K562 (cell line): ENCODE measurements at regions not wholly inside any gene's neighbourhood (a gene's known extent, or its start where the extent isn't known, plus 50 kb on each side); places are given as distances from the start of the nearest gene placed in this dataset.

Experiments
- ATAC-seq: fragments of 200-7000 bp; cut with Tn5 transposase; 3 replicates; pipeline ENCODE4 v1.9.1; 2020; ENCODE audit warnings: moderate library complexity
- BruUV-seq: library from RNA; stranded (reverse); fragments of 400-500 nt; replicated peaks from 2 replicates; lab custom pipeline; 2021; lab: Mats Ljungman, UMichigan
- CTCF ChIA-PET: fragments of 300-600 bp; formaldehyde crosslinking; extraction: SDS; loops from one replicate; lab custom pipeline; 2021; ENCODE audit warnings: low intra/inter-chr PET ratio; lab: Yijun Ruan, JAX
- POLR2A ChIA-PET: fragments of 300-600, 350-650 bp; sonication (Branson Sonifier 250); formaldehyde crosslinking; extraction: SDS; loops from one replicate; lab custom pipeline; 2021; ENCODE audit warnings: antibody characterized with exemption, inconsistent platforms; lab: Yijun Ruan, JAX
- DNase-seq, 4 experiments: peaks; one replicate each; pipeline versions ENCODE4 v3.0.0 to v3.0.0-alpha.2; 2011 to 2018; ENCODE audit warnings: low spot score in 3 of 4, mixed read lengths in 3 of 4; ENCODE audit errors: extremely low read depth in 1 of 4
- FAIRE-seq: peaks from 2 replicates; lab custom pipeline; 2011; peaks lifted over from hg19 to GRCh38; lab: Jason Lieb, UNC
- H2AFZ ChIP-seq: 2 replicates; pipeline ENCODE4 v1.6.0; 2011; ENCODE audit warnings: low read depth, low read length, control low read depth, inconsistent platforms
- H3K27ac ChIP-seq: fragments of 200-600 bp; 3 replicates; pipeline ENCODE4 v1.8.0; 2011; ENCODE audit warnings: low read depth, mild to moderate bottlenecking, control low read depth, inconsistent platforms, low read length, moderate library complexity, mixed read lengths; ENCODE audit errors: extremely low read depth
- H3K27me3 ChIP-seq, 2 experiments: fragments of 300-600 bp in 1 of 2; 2 replicates in 1 of 2; 3 replicates in 1 of 2; pipeline versions ENCODE4 v1.6.0 to v1.8.0; 2011; ENCODE audit warnings: inconsistent platforms in 2 of 2, low read length in 2 of 2, mild to moderate bottlenecking in 1 of 2, mixed read lengths in 1 of 2, moderate library complexity in 1 of 2; ENCODE audit not compliant: control insufficient read depth in 2 of 2, insufficient read depth in 2 of 2
- H3K36me3 ChIP-seq: fragments of 300-600 bp; 3 replicates; pipeline ENCODE4 v1.8.0; 2011; ENCODE audit warnings: mild to moderate bottlenecking, low read length, inconsistent platforms; ENCODE audit not compliant: control insufficient read depth, insufficient read depth
- H3K4me1 ChIP-seq, 2 experiments: fragments of 200-600 bp in 1 of 2; replicated peaks in 1 of 2; 2 replicates in 1 of 2; 3 replicates in 1 of 2; pipeline versions ENCODE4 v1.5.1 to v1.8.0; 2011; ENCODE audit warnings: inconsistent platforms in 2 of 2, low read length in 2 of 2, mild to moderate bottlenecking in 1 of 2, mixed read lengths in 1 of 2, moderate library complexity in 1 of 2; ENCODE audit not compliant: control insufficient read depth in 2 of 2, insufficient read depth in 2 of 2
- H3K4me2 ChIP-seq: 2 replicates; pipeline ENCODE4 v1.6.1; 2011; ENCODE audit warnings: low read length, control low read depth, inconsistent platforms, mixed read lengths; ENCODE audit not compliant: insufficient read depth
- H3K4me3 ChIP-seq: fragments of 200-600 bp; sonication (generic), shearing (Covaris generic); 2 replicates; pipeline ENCODE4 v1.5.1; 2016; ENCODE audit warnings: control low read depth, inconsistent platforms
- H3K79me2 ChIP-seq: fragments of 200-600 bp; 3 replicates; pipeline ENCODE4 v1.8.0; 2011; ENCODE audit warnings: low read length, inconsistent platforms; ENCODE audit not compliant: control insufficient read depth, insufficient read depth
- H3K9ac ChIP-seq, 2 experiments: 2 replicates each; pipeline versions ENCODE4 v1.6.0 to v1.6.1; 2011; ENCODE audit warnings: low read depth in 2 of 2, low read length in 2 of 2, control low read depth in 1 of 2, inconsistent platforms in 1 of 2, mild to moderate bottlenecking in 1 of 2, mixed read lengths in 1 of 2; ENCODE audit not compliant: insufficient read depth in 1 of 2
- H3K9me1 ChIP-seq: one replicate; pipeline ENCODE4 v1.6.0; 2011; ENCODE audit warnings: inconsistent platforms, mild to moderate bottlenecking, low read length, moderate library complexity; ENCODE audit not compliant: control insufficient read depth, insufficient read depth
- H3K9me3 ChIP-seq: replicated peaks from 2 replicates; pipeline ENCODE4 v1.5.1; 2011; ENCODE audit warnings: low read depth, low read length, inconsistent platforms; ENCODE audit not compliant: control insufficient read depth, insufficient read depth
- H4K20me1 ChIP-seq: replicated peaks from 2 replicates; pipeline ENCODE4 v1.6.1; 2011; ENCODE audit warnings: low read length, inconsistent platforms, mixed read lengths; ENCODE audit not compliant: control insufficient read depth, insufficient read depth
- FOS ChIP-seq: IDR thresholded peaks from 3 replicates; pipeline ENCODE4 v1.6.1; 2011; ENCODE audit not compliant: insufficient read length; ENCODE audit errors: extremely low read depth
- FOSL1 ChIP-seq: fragments of 200-800 bp; sonication (Bioruptor generic); conservative IDR thresholded peaks from 2 replicates; pipeline ENCODE4 v1.6.1; 2016; ENCODE audit warnings: missing genetic modification characterization, missing compliant biosample characterization
- HLTF ChIP-seq: fragments of 450-650 bp; IDR thresholded peaks from 2 replicates; pipeline ENCODE4 v1.6.1; 2016
- HNRNPK ChIP-seq: fragments of 200-400 bp; formaldehyde crosslinking; IDR thresholded peaks from one replicate; pipeline ENCODE4 v1.6.1; 2018; ENCODE audit warnings: mild to moderate bottlenecking, low read depth, low read length; ENCODE audit not compliant: poor library complexity, severe bottlenecking
- HSF4 ChIP-seq: fragments of 250-450 bp; sonication (Bioruptor Pico); IDR thresholded peaks from 2 replicates; pipeline ENCODE4 v2.1.2; 2022; ENCODE audit warnings: mild to moderate bottlenecking, moderate library complexity, borderline replicate concordance
- JUND ChIP-seq, 2 experiments: IDR thresholded peaks; 2 replicates in 1 of 2; 3 replicates in 1 of 2; pipeline ENCODE4 v1.6.1; 2011; ENCODE audit warnings: borderline replicate concordance in 2 of 2, low read depth in 2 of 2, low read length in 2 of 2, improper control_type of control experiment in 1 of 2, missing biosample characterization in 1 of 2, missing genetic modification characterization in 1 of 2, missing genetic modification reagents in 1 of 2
- PYGO2 ChIP-seq: fragments of 450-650 bp; IDR thresholded peaks from 2 replicates; pipeline ENCODE4 v1.6.1; 2016; ENCODE audit warnings: mild to moderate bottlenecking, missing genetic modification characterization, moderate library complexity, missing compliant biosample characterization
- SETDB1 ChIP-seq: IDR thresholded peaks from one replicate; pipeline ENCODE4 v1.6.1; 2012; ENCODE audit warnings: low read length, control low read depth, inconsistent platforms
- SPI1 ChIP-seq: IDR thresholded peaks from 2 replicates; pipeline ENCODE4 v1.6.1; 2011; ENCODE audit warnings: low read depth, low read length, control low read depth, borderline replicate concordance
- WGBS: fragments of 100-300 bp; shearing (Covaris generic); methylation state at CpG from one replicate; pipeline ENCODE4 v1.1.6; 2016; ENCODE audit warnings: low coverage, mixed read lengths; ENCODE audit not compliant: insufficient coverage; ENCODE audit errors: missing lambda C conversion rate; 5-methylcytosine and 5-hydroxymethylcytosine counted together
- in situ Hi-C: fragments of 300-500 bp; cut with MboI; formaldehyde crosslinking; loops from 4 replicates; pipeline ENCODE4 v1.15.0; 2018; ENCODE audit warnings: inconsistent platforms, mixed read lengths
- intact Hi-C: fragments of 100-400 bp; cut with micrococcal nuclease; formaldehyde crosslinking; loops from 2 replicates; pipeline ENCODE4 v1.14.2; 2022
- TF ChIP-seq, protein P1 (sequence below): IDR thresholded peaks from 3 replicates; pipeline ENCODE4 v1.6.1; 2011; ENCODE audit warnings: borderline replicate concordance, mild to moderate bottlenecking, moderate library complexity; ENCODE audit not compliant: insufficient read length; ENCODE audit errors: extremely low read depth
- TF ChIP-seq, protein P2 (sequence below): fragments of 250-450 bp; sonication (Bioruptor Pico); IDR thresholded peaks from 2 replicates; pipeline ENCODE4 v1.5.1; 2021; ENCODE audit warnings: mild to moderate bottlenecking

DNA sequence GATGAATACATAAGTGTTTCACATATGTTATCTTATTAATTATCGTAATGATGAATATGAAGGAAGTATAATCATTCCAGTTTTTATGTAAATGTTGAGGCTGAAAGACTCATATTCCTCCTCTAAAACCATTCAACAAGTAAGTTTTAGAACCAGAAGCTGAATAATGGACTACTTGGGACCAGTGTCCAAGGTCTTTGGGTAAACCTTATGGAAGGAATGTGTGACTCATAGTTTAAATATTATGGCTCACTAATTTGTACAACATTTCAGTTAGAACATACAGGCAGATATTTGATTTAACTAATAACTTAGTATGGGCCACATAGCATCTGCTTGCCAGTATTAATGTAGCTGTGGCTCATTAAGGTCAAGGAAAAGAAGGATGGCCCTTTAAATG, 209.6 kb downstream of the TFAP2B start:
- Histone ChIP-seq H3K9me3 (no peaks in the 10 kb centered on the region), H3K27me3 (no peaks in the 10 kb centered on the region), H3K4me1 (peaks cover 5 to 13% of the 10 kb centered on the region in 2 experiments; a peak in 4 of 5 replicates), H3K4me2 (no peak overlapping the region), H3K36me3 (no peaks in the 10 kb centered on the region), H3K9me1 (no peaks in the 10 kb centered on the region), H4K20me1 (no peaks in the 10 kb centered on the region), H3K9ac (no peak overlapping the region), H3K4me3 (no peak overlapping the region), H2AFZ (0 out of 2 replicates have a peak overlapping the region, but pooled peaks have one; percentile 4), H3K79me2 (no peaks in the 10 kb centered on the region), H3K27ac (no peak overlapping the region)
- BruUV-seq = no TSS peak
- no peak for ATAC-seq
- ChIA-PET CTCF (no interaction called here), POLR2A (interaction anchor here (0.5 to 1.8 kb wide), 3 partner anchors 9 to 22 kb away, joined by 3 to 5 read pairs (median 5); no protein-coding TSS in a partner anchor)
- no peak for FAIRE-seq
- peak; percentile 38; the same call in 1 of the 2 replicates for TF ChIP-seq FOSL1 (tag)
- TF ChIP-seq JUND (IDR thresholded peaks at IDR 0.05; ENCODE audit: borderline replicate concordance, low read depth, low read length) = 0 out of 2 replicates have a peak, but pooled peaks have one; percentile 4
- TF ChIP-seq JUND (tag; IDR thresholded peaks at IDR 0.05; ENCODE audit: borderline replicate concordance, low read depth, low read length) = no peak
- TF ChIP-seq PYGO2 (tag) = no peak
- no peak for TF ChIP-seq FOS
- TF ChIP-seq HSF4 (CRISPR knock-in tag) = no peak
- intact Hi-C loops (no loop called here), in situ Hi-C loops (no loop called here)
- WGBS = 0% methylated on average over 1 of the region's 1 CpG
- DNase-seq = no peak

DNA sequence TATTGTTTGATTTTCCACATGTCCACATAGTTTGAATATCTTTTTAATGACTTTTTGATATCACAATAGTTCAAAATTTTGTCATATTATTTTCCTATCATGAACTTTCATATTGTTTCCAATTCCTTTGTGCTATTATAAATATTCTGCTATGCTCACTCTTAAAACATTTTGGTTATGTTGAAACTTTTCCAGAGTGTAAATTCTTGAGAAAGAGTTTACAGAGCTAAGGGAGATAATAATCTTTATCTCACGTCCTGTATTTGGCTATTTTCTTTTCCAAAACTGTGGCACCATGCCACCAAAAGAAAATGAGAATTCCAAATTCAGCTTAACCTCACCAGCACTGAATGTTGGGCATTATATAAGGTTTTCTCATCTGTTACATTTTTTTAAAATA, 210.9 kb downstream of the TFAP2B start:
- no peaks in the 10 kb centered on the region for H4K20me1 ChIP-seq
- no peak overlapping the region for H2AFZ ChIP-seq
- DNase-seq (no peak), ATAC-seq (no peak), FAIRE-seq (no peak)
- intact Hi-C loops (no loop called here), in situ Hi-C loops (no loop called here)
- POLR2A ChIA-PET = interaction anchor here (1.1 kb wide), 1 partner anchor 8 kb away, joined by 4 read pairs; no protein-coding TSS in a partner anchor
- BruUV-seq = no TSS peak
- peaks cover 5 to 9% of the 10 kb centered on the region in 2 experiments; a peak in 4 of 5 replicates for H3K4me1 ChIP-seq
- CTCF ChIA-PET = no interaction called here
- H3K9me1 ChIP-seq = no peaks in the 10 kb centered on the region
- no peak overlapping the region for H3K4me3 ChIP-seq
- no peak overlapping the region for H3K9ac ChIP-seq
- H3K4me2 ChIP-seq = no peak overlapping the region
- no peaks in the 10 kb centered on the region for H3K27me3 ChIP-seq
- 11% methylated on average over 1 of the region's 1 CpG for WGBS
- H3K79me2 ChIP-seq = no peaks in the 10 kb centered on the region
- H3K36me3 ChIP-seq = no peaks in the 10 kb centered on the region
- H3K9me3 ChIP-seq = no peaks in the 10 kb centered on the region
- H3K27ac ChIP-seq = no peak overlapping the region
- TF ChIP-seq SETDB1 (no peak), SPI1 (no peak), HLTF (no peak), HNRNPK (no peak)
- TF ChIP-seq, protein P1, sequence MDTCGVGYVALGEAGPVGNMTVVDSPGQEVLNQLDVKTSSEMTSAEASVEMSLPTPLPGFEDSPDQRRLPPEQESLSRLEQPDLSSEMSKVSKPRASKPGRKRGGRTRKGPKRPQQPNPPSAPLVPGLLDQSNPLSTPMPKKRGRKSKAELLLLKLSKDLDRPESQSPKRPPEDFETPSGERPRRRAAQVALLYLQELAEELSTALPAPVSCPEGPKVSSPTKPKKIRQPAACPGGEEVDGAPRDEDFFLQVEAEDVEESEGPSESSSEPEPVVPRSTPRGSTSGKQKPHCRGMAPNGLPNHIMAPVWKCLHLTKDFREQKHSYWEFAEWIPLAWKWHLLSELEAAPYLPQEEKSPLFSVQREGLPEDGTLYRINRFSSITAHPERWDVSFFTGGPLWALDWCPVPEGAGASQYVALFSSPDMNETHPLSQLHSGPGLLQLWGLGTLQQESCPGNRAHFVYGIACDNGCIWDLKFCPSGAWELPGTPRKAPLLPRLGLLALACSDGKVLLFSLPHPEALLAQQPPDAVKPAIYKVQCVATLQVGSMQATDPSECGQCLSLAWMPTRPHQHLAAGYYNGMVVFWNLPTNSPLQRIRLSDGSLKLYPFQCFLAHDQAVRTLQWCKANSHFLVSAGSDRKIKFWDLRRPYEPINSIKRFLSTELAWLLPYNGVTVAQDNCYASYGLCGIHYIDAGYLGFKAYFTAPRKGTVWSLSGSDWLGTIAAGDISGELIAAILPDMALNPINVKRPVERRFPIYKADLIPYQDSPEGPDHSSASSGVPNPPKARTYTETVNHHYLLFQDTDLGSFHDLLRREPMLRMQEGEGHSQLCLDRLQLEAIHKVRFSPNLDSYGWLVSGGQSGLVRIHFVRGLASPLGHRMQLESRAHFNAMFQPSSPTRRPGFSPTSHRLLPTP = no peak
- TF ChIP-seq, protein P2, sequence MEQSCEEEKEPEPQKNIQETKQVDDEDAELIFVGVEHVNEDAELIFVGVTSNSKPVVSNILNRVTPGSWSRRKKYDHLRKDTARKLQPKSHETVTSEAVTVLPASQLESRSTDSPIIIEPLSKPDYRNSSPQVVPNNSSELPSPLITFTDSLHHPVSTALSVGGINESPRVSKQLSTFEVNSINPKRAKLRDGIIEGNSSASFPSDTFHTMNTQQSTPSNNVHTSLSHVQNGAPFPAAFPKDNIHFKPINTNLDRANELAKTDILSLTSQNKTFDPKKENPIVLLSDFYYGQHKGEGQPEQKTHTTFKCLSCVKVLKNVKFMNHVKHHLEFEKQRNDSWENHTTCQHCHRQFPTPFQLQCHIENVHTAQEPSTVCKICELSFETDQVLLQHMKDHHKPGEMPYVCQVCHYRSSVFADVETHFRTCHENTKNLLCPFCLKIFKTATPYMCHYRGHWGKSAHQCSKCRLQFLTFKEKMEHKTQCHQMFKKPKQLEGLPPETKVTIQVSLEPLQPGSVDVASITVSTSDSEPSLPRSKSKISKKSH (CRISPR knock-in tag) = no peak
